ENCODE measurements at regions not wholly inside any gene's neighbourhood (a gene's known extent, or its start where the extent isn't known, plus 50 kb on each side); places are given as distances from the start of the nearest gene placed in this dataset.

DNA sequence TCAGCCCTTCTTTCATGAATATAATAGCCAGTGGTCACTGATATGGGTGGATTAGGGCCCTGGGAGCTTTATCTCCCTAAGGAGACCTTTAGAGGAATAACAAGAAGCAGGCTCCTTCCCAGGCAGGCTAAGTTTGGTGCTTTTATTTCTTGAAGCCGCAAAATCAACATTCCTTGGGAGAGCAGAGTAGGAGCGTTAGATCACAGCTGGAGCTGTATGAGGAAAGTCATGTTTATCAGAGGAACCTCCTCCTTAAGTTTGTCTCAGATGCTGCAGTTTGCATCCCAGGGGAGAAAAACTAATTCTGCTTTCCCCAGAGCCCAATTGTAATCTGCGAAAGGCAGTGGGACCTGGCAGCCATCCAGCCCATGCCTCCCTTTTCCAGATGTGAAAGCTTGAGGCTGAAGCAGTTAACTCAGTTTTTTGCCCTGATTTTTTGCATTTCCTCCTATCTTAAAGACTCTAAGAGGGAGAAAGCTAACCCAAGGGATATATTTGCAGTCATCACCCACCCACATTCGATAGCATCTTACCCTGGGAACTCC, 186.0 kb upstream of the FRMPD4 start:
- TF ChIP-seq POLR2AphosphoS5 (IDR thresholded peaks at IDR 0.05): no peak
- no peak for TF ChIP-seq EP300 (IDR thresholded peaks at IDR 0.05)
- TF ChIP-seq, protein P1, sequence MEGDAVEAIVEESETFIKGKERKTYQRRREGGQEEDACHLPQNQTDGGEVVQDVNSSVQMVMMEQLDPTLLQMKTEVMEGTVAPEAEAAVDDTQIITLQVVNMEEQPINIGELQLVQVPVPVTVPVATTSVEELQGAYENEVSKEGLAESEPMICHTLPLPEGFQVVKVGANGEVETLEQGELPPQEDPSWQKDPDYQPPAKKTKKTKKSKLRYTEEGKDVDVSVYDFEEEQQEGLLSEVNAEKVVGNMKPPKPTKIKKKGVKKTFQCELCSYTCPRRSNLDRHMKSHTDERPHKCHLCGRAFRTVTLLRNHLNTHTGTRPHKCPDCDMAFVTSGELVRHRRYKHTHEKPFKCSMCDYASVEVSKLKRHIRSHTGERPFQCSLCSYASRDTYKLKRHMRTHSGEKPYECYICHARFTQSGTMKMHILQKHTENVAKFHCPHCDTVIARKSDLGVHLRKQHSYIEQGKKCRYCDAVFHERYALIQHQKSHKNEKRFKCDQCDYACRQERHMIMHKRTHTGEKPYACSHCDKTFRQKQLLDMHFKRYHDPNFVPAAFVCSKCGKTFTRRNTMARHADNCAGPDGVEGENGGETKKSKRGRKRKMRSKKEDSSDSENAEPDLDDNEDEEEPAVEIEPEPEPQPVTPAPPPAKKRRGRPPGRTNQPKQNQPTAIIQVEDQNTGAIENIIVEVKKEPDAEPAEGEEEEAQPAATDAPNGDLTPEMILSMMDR (IDR thresholded peaks at IDR 0.05): no peak
- TF ChIP-seq POLR2A (IDR thresholded peaks at IDR 0.05): no peak

Measured in gastroesophageal sphincter (tissue), 3 donors.